Left renal pelvis (tissue), 4 donors: ENCODE measurements at regions not wholly inside any gene's neighbourhood (a gene's known extent, or its start where the extent isn't known, plus 50 kb on each side); places are given as distances from the start of the nearest gene placed in this dataset.

Experiments
- DNase-seq, 4 donors: peaks; one replicate each; pipeline ENCODE4 v3.0.0-alpha.2; 2013; ENCODE audit warnings: low read depth in 4 of 4, low spot score in 3 of 4

- DNase-seq: no peak
Measured at GRCh38 chr9:86547571-86547970, 193.4 kb upstream of the TUT7 start.

DNA sequence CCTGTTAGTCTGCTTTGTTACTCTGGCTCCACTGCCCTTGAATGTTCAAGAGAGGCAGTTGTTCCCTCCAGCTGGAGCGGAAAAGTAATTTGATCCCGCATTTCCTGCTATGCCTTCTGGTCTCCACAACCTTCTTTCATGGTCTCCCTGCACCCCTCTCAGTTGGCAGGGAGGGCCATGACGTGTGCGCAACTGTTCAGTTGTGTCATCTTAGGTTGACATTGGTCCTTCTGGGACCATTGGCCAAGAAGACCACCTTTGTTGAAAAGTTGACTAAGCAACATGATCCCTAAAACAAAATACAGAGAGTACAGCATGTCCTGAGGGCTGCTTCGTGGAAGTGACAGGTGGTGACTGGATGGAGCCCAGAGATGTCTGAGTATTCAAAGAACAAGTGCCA lies 192.5 kb upstream of the TUT7 start:
- no peak for DNase-seq

- no peak for DNase-seq
Measured at GRCh38 chr9:86545090-86545489, 190.9 kb upstream of the TUT7 start.

- DNase-seq: no peak
Measured at GRCh38 chr9:86541014-86541570, 186.9 kb upstream of the TUT7 start.

GRCh38 chr9:86535406-86535915 lies 181.3 kb upstream of the TUT7 start:
- no peak for DNase-seq

GRCh38 chr9:86534572-86535258 lies 180.5 kb upstream of the TUT7 start:
- no peak for DNase-seq

- no peak for DNase-seq
Measured at GRCh38 chr9:86531971-86532640, 177.9 kb upstream of the TUT7 start.

DNA sequence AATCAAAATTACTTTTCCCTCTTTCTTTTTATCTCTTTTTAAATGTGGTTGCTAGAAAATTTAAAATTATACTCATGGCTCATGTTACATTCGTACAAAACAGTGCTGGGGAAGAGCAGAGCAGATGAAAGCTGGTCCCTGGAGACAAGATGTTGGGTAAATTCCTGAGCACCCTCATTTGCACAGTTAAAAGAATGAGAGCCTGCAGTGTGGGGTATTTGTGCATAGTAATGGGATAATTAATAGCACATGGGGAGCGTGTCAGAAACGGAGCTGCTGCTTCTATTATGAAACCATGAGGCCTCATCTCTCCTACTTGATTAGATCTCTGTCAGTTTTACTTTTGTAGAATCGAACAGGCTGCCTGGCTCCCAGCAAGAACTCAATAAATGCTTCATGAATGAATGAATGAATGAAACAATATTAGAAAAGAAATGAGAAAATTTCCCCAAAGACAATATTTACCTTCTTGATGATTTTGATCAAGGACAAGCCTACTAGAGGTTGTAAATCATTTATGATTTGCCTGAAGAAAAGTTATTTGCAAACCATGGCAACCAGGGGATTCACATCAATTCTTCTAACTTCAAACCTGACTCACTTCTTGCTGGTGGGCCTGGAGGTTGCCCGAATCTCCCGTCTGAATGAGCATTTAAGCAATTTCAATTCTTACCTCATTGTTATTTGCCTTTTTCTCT lies 177.2 kb upstream of the TUT7 start:
- DNase-seq: no peak

DNA sequence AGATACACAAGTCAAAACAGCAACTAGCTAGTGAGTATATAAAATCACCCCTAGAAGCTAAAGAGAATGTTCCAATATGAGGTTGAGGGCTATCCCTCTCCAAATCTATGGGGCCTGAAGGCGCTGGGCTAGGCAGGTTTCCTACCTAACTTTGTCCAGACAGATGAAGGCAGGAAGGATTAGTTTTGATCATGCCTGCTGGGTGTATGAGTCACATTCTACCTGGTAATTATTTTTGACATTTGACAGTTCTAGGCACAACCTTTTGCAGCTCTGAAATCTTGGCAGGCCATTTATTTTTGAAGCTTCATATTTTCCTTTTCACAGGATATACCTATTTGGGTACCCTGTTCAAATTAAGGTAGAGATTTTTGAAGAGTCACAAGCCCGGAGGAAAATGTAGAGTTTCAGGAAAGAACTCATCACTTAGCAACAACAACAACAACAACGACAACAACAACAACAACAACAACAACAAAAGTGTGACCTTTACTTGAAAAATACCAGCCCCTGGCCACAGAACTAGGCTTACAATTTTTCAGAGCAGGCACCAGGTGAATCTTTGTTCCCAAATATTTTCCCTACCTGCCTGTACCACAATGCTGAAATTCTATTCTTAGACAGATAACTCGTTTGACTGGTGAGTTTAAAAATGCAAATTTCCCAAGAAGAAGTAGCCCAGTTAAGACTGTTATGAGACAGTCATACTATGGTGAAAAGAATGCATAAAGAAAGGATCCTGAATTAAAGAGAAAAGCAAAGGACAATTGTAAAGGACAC lies 175.5 kb upstream of the TUT7 start:
- DNase-seq: no peak

DNA sequence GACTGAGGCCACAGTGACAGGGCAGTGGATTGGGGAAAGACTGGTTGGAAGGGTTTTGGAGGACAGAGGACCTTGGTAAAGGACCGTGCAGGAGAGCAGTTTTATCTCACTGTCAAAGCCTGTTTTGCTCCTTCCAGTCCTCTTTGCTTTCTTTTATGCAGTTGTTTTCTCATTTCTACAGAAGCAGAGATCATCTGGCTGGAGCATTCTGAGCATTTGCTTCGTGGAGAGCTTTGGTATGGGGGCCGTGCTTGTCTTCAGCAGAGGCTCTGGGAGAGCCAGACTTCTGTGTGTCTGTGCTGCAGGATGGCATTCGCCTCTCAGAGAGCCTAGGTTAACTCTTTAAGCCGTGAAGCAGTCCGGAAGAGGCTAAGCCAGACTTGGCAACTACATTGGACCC lies 171.8 kb upstream of the TUT7 start:
- DNase-seq: no peak

GRCh38 chr9:86525182-86525581 lies 171.0 kb upstream of the TUT7 start:
- DNase-seq: no peak

GRCh38 chr9:86521977-86522376 lies 167.8 kb upstream of the TUT7 start:
- DNase-seq: no peak

DNA sequence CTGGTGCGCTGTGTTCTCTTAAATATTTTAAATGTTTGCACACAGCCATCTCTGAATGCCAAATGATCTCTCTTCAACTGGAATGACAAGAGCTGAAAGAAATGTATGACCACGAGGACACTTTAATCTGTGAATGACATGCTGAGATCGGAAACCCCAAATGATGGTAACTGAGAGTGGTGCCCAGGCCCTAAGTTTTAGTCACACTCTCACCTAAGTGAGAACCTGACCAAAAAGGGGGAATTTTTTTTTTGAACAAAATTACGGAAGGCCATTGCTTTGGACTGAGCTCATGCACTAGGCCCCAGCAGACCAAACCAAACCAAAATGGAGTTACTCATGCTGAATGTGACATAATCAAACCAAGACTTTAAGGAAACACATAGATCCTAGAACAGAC lies 167.1 kb upstream of the TUT7 start:
- no peak for DNase-seq

- no peak for DNase-seq
Measured at GRCh38 chr9:86519066-86519615, 164.9 kb upstream of the TUT7 start.

GRCh38 chr9:86517475-86517874 lies 163.3 kb upstream of the TUT7 start:
- DNase-seq: no peak

DNA sequence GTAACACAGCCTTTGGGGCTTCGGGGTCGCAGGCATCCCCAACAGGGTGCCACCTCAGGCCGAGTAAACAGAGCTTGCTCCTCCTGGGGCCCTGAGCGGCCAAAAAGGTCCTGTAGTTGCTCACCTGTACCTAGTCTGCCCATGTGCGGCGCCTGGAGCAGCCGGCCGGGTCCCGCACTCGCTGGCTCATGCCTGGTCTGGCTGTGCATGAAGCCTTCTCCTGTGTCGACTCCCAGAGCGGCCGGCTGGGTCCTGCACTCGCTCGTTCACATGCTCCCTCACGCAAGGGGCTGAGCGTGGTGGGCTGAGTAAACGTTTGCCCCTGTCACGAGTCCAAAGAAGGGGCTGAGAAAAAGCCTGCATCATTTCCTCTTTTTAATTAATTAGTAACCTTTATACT lies 162.4 kb upstream of the TUT7 start:
- no peak for DNase-seq

DNA sequence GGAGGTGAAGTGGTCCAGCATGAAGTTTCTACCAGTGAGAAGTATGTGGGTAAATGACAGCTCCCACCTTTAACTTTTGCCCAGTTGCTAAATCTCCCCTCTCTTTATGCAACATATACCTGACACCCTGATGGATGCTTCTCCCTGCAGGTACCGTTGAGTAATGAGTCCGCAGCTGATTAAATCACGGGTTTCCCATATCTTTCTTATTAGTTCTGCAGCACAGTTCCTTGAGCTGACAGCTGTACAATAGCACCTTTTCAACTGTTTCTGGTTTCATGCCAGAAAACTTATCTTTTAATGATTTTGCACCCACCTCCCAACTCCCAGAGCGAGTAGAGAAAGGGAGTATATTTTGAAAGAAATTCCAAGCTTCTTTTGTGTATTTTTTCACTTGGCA lies 161.0 kb upstream of the TUT7 start:
- DNase-seq: no peak

DNA sequence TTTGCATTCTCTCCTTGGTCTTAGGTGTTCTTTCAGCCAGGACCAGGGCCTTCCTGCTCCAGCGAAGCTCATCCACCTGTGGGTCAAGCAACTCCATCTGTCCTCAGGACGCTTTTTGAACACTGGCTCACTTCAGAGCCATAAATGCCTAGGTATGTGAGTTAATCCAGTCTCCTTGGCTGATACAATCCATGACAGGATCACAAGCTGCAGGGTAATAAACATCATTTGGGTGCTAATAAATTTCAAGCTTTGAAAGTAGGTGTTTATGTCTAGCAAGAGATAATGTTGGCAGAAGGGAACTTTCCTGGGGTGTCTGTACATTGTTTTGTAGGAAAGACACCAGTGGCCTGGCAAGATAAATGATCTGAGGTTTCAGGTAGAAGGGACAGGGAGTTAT lies 159.2 kb upstream of the TUT7 start:
- DNase-seq: no peak

- DNase-seq: no peak
Measured at GRCh38 chr9:86512929-86513328, 158.7 kb upstream of the TUT7 start.

GRCh38 chr9:86511614-86512360 lies 157.6 kb upstream of the TUT7 start:
- DNase-seq: no peak
